Left hindlimb (tissue), 1 donor: ENCODE measurements at regions not wholly inside any gene's neighbourhood (a gene's known extent, or its start where the extent isn't known, plus 50 kb on each side); places are given as distances from the start of the nearest gene placed in this dataset.
"Not testable (repeated sequence)": the region's sequence is repeated elsewhere in the genome, so short reads cannot be mapped to it uniquely, and the experiment has no call there.

Experiments used
- DNase-seq: peaks from one replicate; pipeline ENCODE4 v3.0.0-alpha.2; 2018

GRCh38 chr1:56095696-56096665 lies 483.4 kb downstream of the PLPP3 start:
- peak; percentile 49 for DNase-seq

DNA sequence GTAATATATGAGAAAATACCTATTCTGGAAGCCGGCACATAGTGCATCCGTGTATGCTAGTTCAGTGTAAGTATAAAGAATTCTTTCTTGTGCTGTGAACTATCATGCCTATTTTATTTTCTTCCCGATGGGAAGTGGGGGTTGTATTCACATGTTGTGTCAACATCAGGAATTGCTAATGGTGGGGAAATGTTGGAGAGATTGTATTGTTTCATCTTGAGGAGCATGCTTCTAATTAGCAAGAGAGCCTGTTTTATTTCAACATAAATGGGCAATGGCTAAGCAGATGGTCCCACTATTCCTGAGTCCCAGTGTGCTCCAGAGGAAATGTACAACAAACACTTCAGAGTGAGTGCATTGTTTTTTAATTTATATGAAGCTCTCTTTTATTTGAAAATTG lies 485.2 kb downstream of the PLPP3 start:
- no peak for DNase-seq

GRCh38 chr1:56092684-56093570 lies 486.4 kb downstream of the PLPP3 start:
- DNase-seq: no peak

- DNase-seq: not testable (repeated sequence)
These were observed 489.5 kb downstream of the PLPP3 start for GRCh38 chr1:56089826-56090225.

DNA sequence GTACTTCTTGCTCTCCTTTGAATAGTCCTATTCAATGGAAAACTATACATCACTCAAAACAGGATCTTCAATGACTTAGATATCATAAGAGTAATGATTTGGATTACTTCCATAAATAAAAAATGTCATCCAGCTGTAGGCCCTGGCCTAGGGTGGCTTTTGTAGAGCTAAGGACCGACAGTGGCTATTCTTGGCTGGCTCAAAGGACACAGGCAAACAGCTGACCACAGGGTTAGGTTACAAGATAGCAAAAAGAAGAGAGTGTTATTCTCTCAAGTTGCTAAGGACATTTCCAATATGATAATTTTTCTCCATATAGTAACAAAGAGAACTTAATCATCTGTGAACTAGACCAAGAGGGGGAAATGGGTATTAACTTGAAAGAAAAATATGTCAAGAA lies 495.1 kb downstream of the PLPP3 start:
- DNase-seq: no peak

DNA sequence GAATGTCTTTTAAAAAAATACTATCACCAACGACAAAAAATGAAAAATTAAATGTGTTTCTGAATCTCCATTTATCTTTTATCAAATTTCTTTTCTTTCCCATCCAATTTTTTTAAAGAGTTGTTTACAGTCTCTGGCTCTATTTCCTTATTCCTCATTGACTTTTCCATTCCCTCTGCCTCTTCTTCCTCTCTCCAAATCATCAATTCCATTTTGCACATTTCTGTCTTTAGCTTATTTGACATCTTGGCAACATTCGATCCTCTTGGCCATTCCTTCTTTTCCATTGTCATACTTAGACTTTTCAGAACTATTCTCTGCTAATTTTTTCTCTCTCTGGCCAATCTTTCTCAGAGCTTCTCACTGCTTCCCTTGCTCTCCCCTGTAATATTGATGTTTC lies 497.6 kb downstream of the PLPP3 start:
- DNase-seq: no peak

DNA sequence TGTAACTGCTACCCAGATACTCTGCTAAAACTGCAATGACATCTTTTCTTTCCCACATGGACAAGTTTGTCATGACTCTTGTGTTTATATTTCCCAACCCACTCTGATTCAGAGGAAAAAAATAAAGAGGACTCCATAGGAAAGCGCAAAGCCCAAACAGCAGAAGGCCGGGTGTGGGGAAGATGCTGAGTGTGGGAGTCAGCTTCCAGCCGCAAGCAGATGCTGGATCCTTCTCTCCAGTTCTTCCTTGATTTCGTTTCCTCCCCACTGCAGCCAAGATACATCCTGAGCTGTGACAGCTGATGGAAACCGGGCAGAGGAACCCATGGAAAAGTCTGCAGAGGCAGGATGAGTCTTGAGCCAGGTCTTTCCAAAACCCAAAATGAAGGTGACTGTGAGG lies 498.2 kb downstream of the PLPP3 start:
- peak; percentile 69 for DNase-seq

- DNase-seq: no peak
These were observed 499.2 kb downstream of the PLPP3 start for GRCh38 chr1:56080123-56080522.

DNA sequence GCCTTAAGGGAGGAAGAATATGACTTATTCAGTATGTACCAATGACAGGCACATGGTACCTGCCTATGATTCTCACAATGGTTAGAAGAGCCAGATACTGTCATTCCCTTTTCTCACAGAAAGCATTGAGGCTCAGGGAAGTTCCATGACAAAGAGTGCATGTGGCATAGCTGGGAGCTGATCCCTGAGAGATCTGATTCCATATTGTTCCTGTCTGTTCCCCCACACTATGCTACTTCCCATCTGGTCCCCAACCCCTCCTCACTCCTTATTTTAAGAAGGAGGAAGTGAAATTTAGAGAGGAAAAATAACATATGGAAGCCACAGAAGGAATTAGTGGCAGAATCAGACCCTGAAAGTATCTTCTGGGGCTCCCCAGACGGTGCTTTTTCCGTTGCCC lies 500.0 kb downstream of the PLPP3 start:
- DNase-seq: no peak

DNA sequence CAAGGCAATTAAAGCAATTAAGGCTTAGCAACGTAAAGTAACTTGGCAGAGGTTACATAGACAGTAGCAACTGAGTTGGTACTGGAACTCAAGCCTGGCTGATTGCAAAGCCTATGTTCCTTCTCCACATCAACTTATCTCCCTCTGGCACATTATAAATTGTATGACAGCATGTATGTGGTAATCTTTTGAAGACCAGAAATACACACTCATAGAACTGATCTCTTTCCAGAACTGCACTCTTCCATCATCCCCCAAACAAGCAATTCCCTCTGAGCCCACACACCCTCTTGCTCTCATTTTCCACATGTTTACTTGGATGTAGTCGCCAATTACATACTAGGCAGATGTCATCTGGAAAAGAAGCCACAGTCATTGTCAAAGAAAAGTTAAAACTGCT lies 502.2 kb downstream of the PLPP3 start:
- no peak for DNase-seq

GRCh38 chr1:56074007-56074651 lies 505.2 kb downstream of the PLPP3 start:
- peak; percentile 86 for DNase-seq

GRCh38 chr1:56073614-56074006 lies 505.8 kb downstream of the PLPP3 start:
- DNase-seq: no peak

- no peak for DNase-seq
These were observed 506.2 kb downstream of the PLPP3 start for GRCh38 chr1:56073206-56073605.

GRCh38 chr1:56072310-56072709 lies 507.1 kb downstream of the PLPP3 start:
- no peak for DNase-seq

GRCh38 chr1:56071351-56071750 lies 508.0 kb downstream of the PLPP3 start:
- DNase-seq: no peak

DNA sequence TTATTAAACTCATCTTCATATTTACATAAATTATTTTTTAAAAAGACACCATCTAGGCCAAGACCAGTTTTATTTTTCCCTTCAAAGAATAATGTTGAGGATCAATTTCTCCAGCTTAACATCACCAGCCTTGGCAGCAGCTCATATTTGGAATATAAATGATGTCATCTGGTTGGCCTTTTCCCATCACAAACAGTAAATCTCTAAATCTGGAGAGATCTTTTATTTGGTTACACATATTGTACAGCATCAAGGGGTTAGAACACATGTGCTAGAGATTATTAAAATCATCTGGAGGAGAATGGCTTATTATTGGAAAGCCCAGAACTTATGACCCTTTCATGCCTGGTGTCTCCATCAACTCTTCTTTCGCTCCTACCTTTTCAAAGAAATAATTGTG lies 508.8 kb downstream of the PLPP3 start:
- no peak for DNase-seq

DNA sequence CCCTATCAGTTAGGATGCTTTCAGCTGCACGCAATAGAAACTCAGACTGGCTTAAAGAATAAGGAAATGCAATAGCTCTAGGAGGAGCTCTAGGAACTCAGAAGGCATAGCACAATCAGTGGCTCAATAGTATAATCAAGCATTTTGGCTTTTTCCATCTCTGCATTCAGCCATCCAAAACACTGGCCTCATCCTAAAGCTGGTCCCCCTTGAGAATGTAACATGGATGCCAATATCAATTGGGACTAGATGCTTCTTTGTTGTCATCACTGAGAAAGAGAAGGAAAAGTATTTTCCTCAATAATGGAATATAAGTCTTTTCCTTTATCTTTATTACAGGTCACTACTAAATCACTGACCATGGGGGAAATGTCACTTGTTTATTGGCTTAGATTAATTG lies 509.5 kb downstream of the PLPP3 start:
- DNase-seq: no peak

- DNase-seq: no peak
These were observed 510.5 kb downstream of the PLPP3 start for GRCh38 chr1:56068908-56069307.

DNA sequence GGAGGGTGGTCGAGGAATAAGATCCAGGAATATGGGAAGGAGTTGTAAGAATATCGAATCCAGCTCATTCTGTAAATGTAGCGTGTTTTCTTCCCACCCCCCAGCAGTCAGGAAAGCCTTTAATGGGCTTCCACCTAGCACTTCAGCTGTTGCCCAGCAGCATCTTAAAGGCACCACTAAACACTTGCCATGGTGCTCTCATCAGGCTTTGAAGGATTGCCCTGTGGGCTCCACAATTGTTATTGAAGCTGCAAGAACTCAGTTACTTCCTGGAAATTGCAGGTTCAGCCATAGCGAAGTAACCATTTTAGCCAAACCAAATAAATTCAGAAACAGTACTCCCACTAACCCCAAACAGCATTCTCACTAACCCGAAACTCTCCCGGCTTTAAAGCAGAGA lies 511.2 kb downstream of the PLPP3 start:
- peak; percentile 61 for DNase-seq

DNA sequence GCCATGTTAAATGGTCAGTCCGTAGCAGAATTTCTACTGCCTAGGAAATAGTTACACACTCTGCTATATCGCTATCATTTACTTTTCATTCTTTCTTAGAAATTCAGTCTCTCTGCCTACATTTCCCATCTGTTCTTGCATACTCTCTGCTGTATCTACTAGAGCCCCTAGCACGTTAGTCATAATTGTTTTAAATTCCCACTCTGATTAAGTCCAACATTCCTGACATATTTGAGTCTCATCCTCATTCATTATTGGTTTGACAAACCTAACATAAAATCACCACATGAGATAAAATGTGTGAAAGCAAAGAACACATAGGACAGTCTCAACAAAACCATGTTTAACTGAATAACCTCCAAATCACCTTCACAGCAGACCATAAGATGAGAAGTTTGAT lies 513.6 kb downstream of the PLPP3 start:
- DNase-seq: no peak

- no peak for DNase-seq
These were observed 514.7 kb downstream of the PLPP3 start for GRCh38 chr1:56064705-56065104.

GRCh38 chr1:56063461-56063860 lies 515.9 kb downstream of the PLPP3 start:
- DNase-seq: no peak

- no peak for DNase-seq
These were observed 516.7 kb downstream of the PLPP3 start for GRCh38 chr1:56062625-56063024.
